ENCODE measurements at regions not wholly inside any gene's neighbourhood (a gene's known extent, or its start where the extent isn't known, plus 50 kb on each side); places are given as distances from the start of the nearest gene placed in this dataset.

DNA sequence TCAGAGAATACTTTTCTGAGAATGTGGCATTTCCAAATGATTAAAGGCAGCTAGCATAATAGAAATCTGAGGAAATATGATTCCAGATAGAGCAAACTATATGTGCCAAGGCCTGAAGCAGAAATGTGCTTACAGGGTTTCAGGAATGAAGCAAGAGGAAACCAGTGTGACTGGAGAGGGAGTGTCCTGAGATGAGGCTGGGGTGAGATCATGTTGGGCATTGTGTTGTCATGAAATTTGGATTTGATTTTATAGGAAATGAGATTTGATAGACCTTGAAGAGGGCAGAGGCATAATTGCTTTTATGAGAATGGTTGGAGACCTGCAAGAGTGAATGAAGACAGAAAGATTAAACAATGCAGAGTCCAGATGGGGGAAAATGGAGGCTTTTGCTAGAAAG, 338.1 kb upstream of the SNX7 start:
- Histone ChIP-seq H3K27me3 (replicated peaks; ENCODE audit: insufficient read depth) (no peaks in the 10 kb centered on the region), H3K27ac (peak overlapping the region; percentile 37 to 74), H3K36me3 (no peaks in the 10 kb centered on the region), H3K9me3 (no peaks in the 10 kb centered on the region), H3K4me1 (ENCODE audit: control insufficient read depth in 1 of 2, low read depth in 2 of 2) (peaks cover 38 to 45% of the 10 kb centered on the region in 2 donors), H3K4me3 (no peak overlapping the region)
- TF ChIP-seq, protein P1, sequence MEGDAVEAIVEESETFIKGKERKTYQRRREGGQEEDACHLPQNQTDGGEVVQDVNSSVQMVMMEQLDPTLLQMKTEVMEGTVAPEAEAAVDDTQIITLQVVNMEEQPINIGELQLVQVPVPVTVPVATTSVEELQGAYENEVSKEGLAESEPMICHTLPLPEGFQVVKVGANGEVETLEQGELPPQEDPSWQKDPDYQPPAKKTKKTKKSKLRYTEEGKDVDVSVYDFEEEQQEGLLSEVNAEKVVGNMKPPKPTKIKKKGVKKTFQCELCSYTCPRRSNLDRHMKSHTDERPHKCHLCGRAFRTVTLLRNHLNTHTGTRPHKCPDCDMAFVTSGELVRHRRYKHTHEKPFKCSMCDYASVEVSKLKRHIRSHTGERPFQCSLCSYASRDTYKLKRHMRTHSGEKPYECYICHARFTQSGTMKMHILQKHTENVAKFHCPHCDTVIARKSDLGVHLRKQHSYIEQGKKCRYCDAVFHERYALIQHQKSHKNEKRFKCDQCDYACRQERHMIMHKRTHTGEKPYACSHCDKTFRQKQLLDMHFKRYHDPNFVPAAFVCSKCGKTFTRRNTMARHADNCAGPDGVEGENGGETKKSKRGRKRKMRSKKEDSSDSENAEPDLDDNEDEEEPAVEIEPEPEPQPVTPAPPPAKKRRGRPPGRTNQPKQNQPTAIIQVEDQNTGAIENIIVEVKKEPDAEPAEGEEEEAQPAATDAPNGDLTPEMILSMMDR (IDR thresholded peaks at IDR 0.05) = no peak
- DNase-seq (ENCODE audit: low spot score) = no peak
- no peak for ATAC-seq (ENCODE audit: insufficient number of reproducible peaks, low FRiP score, low read depth)

- Histone ChIP-seq H3K27me3 (replicated peaks; ENCODE audit: insufficient read depth) (no peaks in the 10 kb centered on the region), H3K27ac (peak overlapping the region; percentile 37 to 74), H3K36me3 (no peaks in the 10 kb centered on the region), H3K9me3 (no peaks in the 10 kb centered on the region), H3K4me1 (ENCODE audit: control insufficient read depth in 1 of 2, low read depth in 2 of 2) (peaks cover 37 to 42% of the 10 kb centered on the region in 2 donors), H3K4me3 (no peak overlapping the region)
- DNase-seq (ENCODE audit: low spot score) (no peak), ATAC-seq (ENCODE audit: insufficient number of reproducible peaks, low FRiP score, low read depth) (no peak)
- TF ChIP-seq, protein P1 (IDR thresholded peaks at IDR 0.05) = no peak
Measured at GRCh38 chr1:98322966-98323365, 338.6 kb upstream of the SNX7 start.

GRCh38 chr1:98322086-98322485, 339.4 kb upstream of the SNX7 start:
- Histone ChIP-seq H3K27me3 (replicated peaks; ENCODE audit: insufficient read depth) (no peaks in the 10 kb centered on the region), H3K27ac (no peak overlapping the region), H3K4me3 (no peak overlapping the region), H3K36me3 (no peaks in the 10 kb centered on the region), H3K4me1 (ENCODE audit: control insufficient read depth in 1 of 2, low read depth in 2 of 2) (peaks cover 33 to 34% of the 10 kb centered on the region in 2 donors), H3K9me3 (no peaks in the 10 kb centered on the region)
- TF ChIP-seq, protein P1 (IDR thresholded peaks at IDR 0.05) = no peak
- ATAC-seq (ENCODE audit: insufficient number of reproducible peaks, low FRiP score, low read depth) (no peak), DNase-seq (ENCODE audit: low spot score) (no peak)

DNA sequence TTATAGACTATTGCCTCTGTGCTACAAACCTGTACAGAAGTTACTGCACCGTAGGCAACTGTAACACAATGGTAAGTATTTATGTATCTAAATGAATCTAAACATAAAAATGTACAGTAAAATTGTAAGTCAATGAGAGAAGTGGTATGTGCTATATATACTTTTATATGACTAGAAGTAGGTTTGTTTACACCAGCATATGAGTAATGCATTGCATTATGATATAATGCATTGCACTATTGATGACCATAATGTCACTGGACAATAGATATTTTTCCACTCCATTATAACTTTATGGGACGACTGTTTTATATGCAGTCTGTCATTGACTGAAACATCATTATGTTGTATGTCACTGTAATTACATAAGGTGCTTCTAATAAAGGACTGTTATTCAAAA, 340.3 kb upstream of the SNX7 start:
- no peaks in the 10 kb centered on the region for H3K36me3 ChIP-seq
- no peak overlapping the region for H3K4me3 ChIP-seq
- peaks cover 28 to 29% of the 10 kb centered on the region in 2 donors for H3K4me1 ChIP-seq (ENCODE audit: control insufficient read depth in 1 of 2, low read depth in 2 of 2)
- ATAC-seq (ENCODE audit: insufficient number of reproducible peaks, low FRiP score, low read depth) (no peak), DNase-seq (ENCODE audit: low spot score) (no peak)
- no peaks in the 10 kb centered on the region for H3K9me3 ChIP-seq
- H3K27me3 ChIP-seq (replicated peaks; ENCODE audit: insufficient read depth) = no peaks in the 10 kb centered on the region
- H3K27ac ChIP-seq = no peak overlapping the region
- TF ChIP-seq, protein P1 (IDR thresholded peaks at IDR 0.05) = no peak

- peaks cover 21 to 26% of the 10 kb centered on the region in 2 donors for H3K4me1 ChIP-seq (ENCODE audit: control insufficient read depth in 1 of 2, low read depth in 2 of 2)
- no peaks in the 10 kb centered on the region for H3K27me3 ChIP-seq (replicated peaks; ENCODE audit: insufficient read depth)
- no peak overlapping the region for H3K27ac ChIP-seq
- H3K36me3 ChIP-seq = no peaks in the 10 kb centered on the region
- DNase-seq (ENCODE audit: low spot score) (no peak), ATAC-seq (ENCODE audit: insufficient number of reproducible peaks, low FRiP score, low read depth) (no peak)
- TF ChIP-seq, protein P1 (IDR thresholded peaks at IDR 0.05) = no peak
- H3K9me3 ChIP-seq = no peaks in the 10 kb centered on the region
- H3K4me3 ChIP-seq = no peak overlapping the region
Measured at GRCh38 chr1:98316286-98316905, 345.1 kb upstream of the SNX7 start.

Measured in thoracic aorta (tissue), 2 donors.